ENCODE measurements at regions not wholly inside any gene's neighbourhood (a gene's known extent, or its start where the extent isn't known, plus 50 kb on each side); places are given as distances from the start of the nearest gene placed in this dataset.

GRCh38 chr15:98025237-98025636 is 64.7 kb downstream of the ARRDC4 start:
- no peak for DNase-seq

DNA sequence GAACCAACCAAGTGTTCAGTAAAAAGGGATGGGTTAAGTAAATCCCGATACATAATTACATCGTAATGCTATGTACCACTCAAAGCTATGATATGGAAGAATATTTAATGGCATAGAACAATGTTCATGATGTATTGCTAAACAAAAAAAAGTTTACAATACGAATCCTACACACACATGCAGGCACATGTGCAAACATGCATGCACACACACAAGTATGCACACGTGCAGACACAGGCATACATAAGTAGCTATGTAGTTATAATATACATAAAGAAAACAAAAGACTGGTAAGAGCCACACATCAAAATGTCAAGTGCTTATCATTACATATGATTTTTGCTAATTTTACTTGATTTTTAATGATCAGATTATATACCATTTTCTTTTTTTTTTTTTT is 74.2 kb downstream of the ARRDC4 start:
- DNase-seq: no peak

DNA sequence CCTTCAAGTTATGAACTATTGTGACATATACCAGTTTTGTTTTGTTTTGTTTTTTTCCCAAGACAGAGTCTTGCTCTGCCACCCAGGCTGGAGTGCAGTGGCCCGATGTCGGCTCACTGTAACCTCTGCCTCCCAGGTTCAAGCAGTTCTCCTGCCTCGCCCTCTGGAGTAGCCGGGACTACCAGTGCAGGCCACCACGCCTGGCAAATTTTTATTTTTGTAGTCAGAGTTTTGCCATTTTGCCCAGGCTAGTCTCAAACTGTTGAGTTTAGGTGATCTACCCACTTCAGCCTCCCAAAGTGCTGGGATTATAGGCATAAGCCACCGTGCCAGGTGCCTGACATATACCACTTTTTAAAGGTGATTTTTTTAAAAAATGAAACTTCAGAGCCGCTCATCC is 74.6 kb downstream of the ARRDC4 start:
- DNase-seq: no peak

GRCh38 chr15:98035577-98036010 is 75.1 kb downstream of the ARRDC4 start:
- DNase-seq: no peak

GRCh38 chr15:98039596-98039995 is 79.1 kb downstream of the ARRDC4 start:
- DNase-seq: no peak

- no peak for DNase-seq
Observed at GRCh38 chr15:98040146-98040545, 79.6 kb downstream of the ARRDC4 start.

DNA sequence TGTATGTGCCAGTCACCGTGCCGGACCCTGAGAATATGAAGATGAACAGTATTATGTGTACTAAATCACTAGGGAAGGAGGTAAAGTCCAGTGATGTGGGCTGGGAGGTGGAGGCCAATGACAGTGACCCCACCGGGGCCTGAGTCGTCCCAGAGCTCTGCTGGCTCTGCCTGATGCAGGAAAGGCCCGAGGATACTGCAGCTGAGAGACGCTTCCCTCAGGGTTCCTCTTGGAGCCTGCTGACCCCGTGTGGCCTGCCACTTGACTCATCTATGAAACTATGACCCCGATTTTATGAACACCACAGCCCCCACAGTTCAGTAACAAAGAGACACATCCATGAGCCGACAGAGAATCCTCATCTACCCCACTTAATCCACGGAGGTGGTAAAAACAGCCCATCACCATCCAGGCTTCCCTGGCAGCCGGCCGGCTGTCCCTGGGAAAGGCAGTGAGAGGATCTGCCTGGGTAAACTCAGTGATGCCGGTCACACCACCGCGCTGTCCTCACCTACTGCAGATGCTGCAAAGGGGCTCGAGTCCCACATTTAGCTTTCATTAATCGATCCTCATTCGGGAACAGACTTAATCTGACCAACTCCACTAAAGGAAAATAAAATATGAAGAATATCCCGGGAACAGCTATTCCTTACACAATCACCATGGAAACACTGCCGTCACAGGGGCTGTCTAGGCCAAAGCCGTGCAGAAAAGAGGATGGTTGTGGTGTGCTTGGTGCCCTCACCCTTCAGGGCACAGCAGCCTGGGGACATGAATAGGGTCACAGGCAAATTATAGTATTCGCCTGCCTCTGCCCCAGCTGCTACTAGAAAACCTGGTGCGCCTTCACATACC is 82.9 kb downstream of the ARRDC4 start:
- no peak for DNase-seq

GRCh38 chr15:98051734-98052133 is 91.2 kb downstream of the ARRDC4 start:
- no peak for DNase-seq

DNA sequence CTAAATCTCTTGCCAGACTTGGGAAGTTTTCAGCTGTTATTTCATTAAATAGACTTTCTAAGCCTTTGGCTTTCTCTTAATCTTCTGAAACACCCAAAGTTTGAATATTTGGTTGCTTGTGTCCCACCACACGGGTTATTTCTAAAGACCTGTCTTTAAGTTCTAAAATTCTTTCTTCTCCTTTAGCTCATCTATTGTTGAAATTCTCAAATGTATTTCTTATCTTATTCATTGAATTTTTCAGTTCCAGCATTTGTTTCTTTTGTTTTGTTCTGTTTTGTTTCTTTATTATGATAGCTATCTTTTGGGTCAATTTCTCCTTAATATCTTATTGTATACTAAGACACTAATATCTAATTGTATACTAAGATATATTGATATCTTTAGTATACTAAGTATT is 97.0 kb downstream of the ARRDC4 start:
- DNase-seq: no peak

- DNase-seq: no peak
Observed at GRCh38 chr15:98062869-98063268, 102.4 kb downstream of the ARRDC4 start.

- DNase-seq: no peak
Observed at GRCh38 chr15:98063315-98063714, 102.8 kb downstream of the ARRDC4 start.

DNA sequence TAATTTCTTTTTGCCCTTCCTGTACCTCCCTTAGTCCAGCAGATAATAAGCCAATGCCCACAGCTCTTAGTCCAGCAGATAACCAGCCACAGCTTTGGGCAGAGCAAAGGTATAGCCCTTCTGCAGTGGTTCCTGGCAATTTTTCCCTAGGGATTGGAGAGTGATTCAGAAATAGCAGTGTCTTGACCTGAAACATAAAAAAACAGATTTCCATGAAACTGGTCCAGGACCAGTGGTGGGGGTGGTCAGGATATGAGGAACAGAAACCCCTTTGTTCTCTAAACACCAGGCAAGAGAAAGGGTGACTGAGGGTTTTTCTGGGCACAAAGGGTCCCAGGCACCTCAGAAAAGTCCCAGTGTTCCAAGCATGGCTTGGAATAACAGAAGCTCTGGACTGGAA is 103.4 kb downstream of the ARRDC4 start:
- DNase-seq: no peak

GRCh38 chr15:98067339-98067738 is 106.8 kb downstream of the ARRDC4 start:
- no peak for DNase-seq

GRCh38 chr15:98069256-98069655 is 108.8 kb downstream of the ARRDC4 start:
- DNase-seq: no peak

GRCh38 chr15:98070137-98070536 is 109.6 kb downstream of the ARRDC4 start:
- DNase-seq: no peak

DNA sequence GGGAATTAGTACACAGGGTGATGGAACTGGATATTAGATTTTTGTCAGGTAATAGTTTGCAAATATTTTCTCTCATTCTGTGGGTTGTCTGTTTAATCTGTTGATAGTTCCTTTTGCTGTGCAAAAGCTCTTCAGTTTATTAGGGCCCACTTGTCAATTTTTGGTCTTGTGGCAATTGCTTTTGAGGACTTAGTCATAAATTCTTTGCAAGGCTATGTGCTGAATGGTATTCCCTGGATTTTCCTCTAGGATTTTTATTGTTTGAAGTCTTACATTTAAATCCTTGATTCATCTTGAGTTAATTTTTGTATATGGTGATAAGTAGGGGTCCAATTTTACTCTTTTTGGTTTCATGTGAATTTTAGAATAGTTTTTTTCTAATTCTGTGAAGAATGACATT is 111.3 kb downstream of the ARRDC4 start:
- DNase-seq: no peak

- no peak for DNase-seq
Observed at GRCh38 chr15:98075441-98075840, 114.9 kb downstream of the ARRDC4 start.

- no peak for DNase-seq
Observed at GRCh38 chr15:98076021-98076816, 115.7 kb downstream of the ARRDC4 start.

GRCh38 chr15:98077186-98077585 is 116.7 kb downstream of the ARRDC4 start:
- DNase-seq: no peak

DNA sequence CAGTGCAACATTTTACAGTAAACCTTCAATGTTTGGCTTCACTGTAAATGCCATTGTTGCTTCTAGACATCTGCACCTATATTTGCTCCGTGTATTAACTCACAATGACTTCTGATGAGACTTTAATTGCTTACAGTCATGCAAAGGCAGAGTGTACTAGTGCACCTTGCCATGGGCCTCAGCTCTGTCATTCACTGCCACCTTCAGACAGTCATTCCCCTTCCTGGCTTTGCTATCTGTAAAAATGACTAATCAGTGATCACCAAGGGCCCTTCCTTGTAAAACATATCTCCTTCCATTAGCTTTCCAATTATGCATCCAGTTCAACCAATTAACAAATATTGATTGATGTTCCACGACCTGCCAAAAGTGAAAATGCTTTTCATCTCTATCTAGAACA is 120.3 kb downstream of the ARRDC4 start:
- peak; percentile 80 for DNase-seq

DNA sequence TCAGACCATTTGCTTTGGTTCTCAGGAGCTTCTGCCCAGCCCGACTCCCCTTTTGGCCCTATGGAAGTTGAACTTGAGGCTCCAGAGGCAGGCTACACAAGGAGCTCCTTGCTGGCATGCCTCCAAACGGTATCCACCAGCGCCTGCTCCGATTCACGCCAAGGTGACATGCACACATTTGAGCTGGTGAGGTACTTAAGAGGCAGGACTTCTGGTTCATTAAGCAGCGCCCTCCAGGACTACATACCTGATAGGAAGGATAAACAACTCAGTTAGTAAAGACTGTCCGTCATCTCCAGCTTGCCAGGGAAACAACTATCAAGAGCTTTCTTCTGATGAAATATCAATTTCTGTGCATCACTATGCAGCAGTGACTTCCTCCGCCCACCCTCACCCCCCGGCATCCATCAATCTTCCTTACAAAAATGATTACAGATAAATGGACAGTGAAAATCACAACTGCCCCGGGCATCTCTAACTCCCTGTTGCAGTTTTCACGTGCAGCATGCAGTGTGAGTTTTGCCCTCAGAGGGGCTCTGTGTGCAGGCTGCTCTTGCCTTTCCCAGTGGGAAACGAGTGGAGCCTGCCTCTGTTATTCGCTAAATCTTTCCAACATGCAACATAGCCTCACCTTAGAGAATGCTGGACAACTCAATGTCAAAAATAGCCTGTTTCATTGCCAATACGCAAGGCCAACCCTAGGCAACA is 122.9 kb downstream of the ARRDC4 start:
- DNase-seq: peak; percentile 72

GRCh38 chr15:98085003-98085639 is 124.6 kb downstream of the ARRDC4 start:
- peak; percentile 59 for DNase-seq
